ENCODE measurements at regions not wholly inside any gene's neighbourhood (a gene's known extent, or its start where the extent isn't known, plus 50 kb on each side); places are given as distances from the start of the nearest gene placed in this dataset.

DNA sequence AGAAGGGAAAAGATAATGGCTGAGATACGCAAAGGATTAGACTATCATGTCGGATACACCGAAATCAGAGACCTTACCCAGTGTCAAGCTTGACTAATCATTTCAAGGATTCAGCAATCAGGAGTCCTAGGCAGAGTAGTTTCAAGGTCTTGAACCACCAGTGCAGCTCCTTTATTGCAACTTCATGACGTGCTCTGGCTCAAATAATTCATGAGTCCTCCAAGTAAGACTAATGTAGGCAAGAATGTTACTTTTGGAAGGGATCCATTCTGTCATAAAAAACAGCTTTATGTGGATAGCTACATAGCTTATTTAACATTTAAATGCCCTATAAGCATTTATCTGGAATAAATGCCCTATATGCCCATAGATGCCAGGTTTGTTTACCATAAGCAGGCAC is 123.2 kb downstream of the LMO3 start:
- Mint-ChIP-seq H3K27ac (no peak overlapping the region), H3K4me3 (no peak overlapping the region), H3K9me3 (peaks cover 25% of the 10 kb centered on the region), H3K27me3 (ENCODE audit: low read depth) (no peaks in the 10 kb centered on the region), H3K4me1 (no peaks in the 10 kb centered on the region), H3K36me3 (peaks cover 17% of the 10 kb centered on the region)
- TF ChIP-seq CBFB (CRISPR knock-in tag; IDR thresholded peaks at IDR 0.05; ENCODE audit: low read depth) (no peak), ZNF138 (CRISPR knock-in tag; conservative IDR thresholded peaks at IDR 0.05) (no peak), TEAD1 (CRISPR knock-in tag; IDR thresholded peaks at IDR 0.05) (no peak), JAZF1 (CRISPR knock-in tag; IDR thresholded peaks at IDR 0.05) (no peak)
- TF ChIP-seq, protein P1, sequence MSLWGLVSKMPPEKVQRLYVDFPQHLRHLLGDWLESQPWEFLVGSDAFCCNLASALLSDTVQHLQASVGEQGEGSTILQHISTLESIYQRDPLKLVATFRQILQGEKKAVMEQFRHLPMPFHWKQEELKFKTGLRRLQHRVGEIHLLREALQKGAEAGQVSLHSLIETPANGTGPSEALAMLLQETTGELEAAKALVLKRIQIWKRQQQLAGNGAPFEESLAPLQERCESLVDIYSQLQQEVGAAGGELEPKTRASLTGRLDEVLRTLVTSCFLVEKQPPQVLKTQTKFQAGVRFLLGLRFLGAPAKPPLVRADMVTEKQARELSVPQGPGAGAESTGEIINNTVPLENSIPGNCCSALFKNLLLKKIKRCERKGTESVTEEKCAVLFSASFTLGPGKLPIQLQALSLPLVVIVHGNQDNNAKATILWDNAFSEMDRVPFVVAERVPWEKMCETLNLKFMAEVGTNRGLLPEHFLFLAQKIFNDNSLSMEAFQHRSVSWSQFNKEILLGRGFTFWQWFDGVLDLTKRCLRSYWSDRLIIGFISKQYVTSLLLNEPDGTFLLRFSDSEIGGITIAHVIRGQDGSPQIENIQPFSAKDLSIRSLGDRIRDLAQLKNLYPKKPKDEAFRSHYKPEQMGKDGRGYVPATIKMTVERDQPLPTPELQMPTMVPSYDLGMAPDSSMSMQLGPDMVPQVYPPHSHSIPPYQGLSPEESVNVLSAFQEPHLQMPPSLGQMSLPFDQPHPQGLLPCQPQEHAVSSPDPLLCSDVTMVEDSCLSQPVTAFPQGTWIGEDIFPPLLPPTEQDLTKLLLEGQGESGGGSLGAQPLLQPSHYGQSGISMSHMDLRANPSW (CRISPR knock-in tag; conservative IDR thresholded peaks at IDR 0.05; ENCODE audit: low read depth), result no peak
- TF ChIP-seq, protein P2, sequence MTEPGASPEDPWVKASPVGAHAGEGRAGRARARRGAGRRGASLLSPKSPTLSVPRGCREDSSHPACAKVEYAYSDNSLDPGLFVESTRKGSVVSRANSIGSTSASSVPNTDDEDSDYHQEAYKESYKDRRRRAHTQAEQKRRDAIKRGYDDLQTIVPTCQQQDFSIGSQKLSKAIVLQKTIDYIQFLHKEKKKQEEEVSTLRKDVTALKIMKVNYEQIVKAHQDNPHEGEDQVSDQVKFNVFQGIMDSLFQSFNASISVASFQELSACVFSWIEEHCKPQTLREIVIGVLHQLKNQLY (CRISPR knock-in tag; IDR thresholded peaks at IDR 0.05), result no peak
- TF ChIP-seq, protein P3, sequence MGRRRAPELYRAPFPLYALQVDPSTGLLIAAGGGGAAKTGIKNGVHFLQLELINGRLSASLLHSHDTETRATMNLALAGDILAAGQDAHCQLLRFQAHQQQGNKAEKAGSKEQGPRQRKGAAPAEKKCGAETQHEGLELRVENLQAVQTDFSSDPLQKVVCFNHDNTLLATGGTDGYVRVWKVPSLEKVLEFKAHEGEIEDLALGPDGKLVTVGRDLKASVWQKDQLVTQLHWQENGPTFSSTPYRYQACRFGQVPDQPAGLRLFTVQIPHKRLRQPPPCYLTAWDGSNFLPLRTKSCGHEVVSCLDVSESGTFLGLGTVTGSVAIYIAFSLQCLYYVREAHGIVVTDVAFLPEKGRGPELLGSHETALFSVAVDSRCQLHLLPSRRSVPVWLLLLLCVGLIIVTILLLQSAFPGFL (CRISPR knock-in tag; IDR thresholded peaks at IDR 0.05; ENCODE audit: borderline replicate concordance), result no peak
- ATAC-seq, result no peak
- POLR2A ChIA-PET, result no interaction called here
- no peak for DNase-seq (ENCODE audit: low spot score)
- CTCF ChIA-PET, result interaction anchor here (1.6 kb wide), 1 partner anchor 203 kb away, joined by 3 read pairs; no protein-coding TSS in a partner anchor

DNA sequence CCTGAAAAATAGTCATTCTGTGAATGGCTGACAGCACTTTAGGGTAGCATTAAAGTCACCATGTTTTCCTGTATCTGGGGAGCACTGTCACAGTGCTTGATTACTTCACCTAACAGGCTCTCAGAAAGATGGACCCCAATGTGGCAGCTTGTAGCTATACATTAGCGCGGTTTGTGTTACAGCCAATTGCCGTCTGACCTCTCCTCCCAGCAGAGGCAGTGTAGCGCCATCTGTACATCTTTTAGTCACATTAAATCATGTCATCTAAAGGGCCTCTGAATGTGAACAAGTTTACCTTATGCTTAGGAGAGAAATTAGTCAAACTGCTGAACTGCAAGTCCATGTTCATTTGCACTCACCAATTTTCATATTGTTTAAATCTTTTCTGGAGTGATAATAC is 113.7 kb downstream of the LMO3 start:
- H3K27ac Mint-ChIP-seq, result no peak overlapping the region
- H3K4me1 Mint-ChIP-seq, result no peaks in the 10 kb centered on the region
- no peaks in the 10 kb centered on the region; the same call in 1 of the 2 replicates for H3K9me3 Mint-ChIP-seq
- ChIA-PET POLR2A (no interaction called here), CTCF (interaction anchor here (0.7 to 2.2 kb wide), 6 partner anchors 11 to 193 kb away, joined by 3 to 7 read pairs (median 3); no protein-coding TSS in a partner anchor)
- H3K4me3 Mint-ChIP-seq, result no peak overlapping the region
- H3K27me3 Mint-ChIP-seq (ENCODE audit: low read depth), result no peaks in the 10 kb centered on the region
- peak; percentile 59 for ATAC-seq
- DNase-seq (ENCODE audit: low spot score), result peak; percentile 13
- TF ChIP-seq ETV6 (CRISPR knock-in tag; IDR thresholded peaks at IDR 0.05), result no peak
- no peak for TF ChIP-seq ZNF121 (CRISPR knock-in tag; IDR thresholded peaks at IDR 0.05)
- TF ChIP-seq TCF7 (CRISPR knock-in tag; IDR thresholded peaks at IDR 0.05; ENCODE audit: low read depth), result no peak
- TF ChIP-seq, protein P4, sequence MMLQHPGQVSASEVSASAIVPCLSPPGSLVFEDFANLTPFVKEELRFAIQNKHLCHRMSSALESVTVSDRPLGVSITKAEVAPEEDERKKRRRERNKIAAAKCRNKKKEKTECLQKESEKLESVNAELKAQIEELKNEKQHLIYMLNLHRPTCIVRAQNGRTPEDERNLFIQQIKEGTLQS (CRISPR knock-in tag; conservative IDR thresholded peaks at IDR 0.05), result no peak
- no peak for TF ChIP-seq E2F5 (CRISPR knock-in tag; IDR thresholded peaks at IDR 0.05)
- TF ChIP-seq GRHL2 (CRISPR knock-in tag; IDR thresholded peaks at IDR 0.05; ENCODE audit: insufficient replicate concordance, severe bottlenecking), result no peak
- no peak for TF ChIP-seq ZNF416 (CRISPR knock-in tag; IDR thresholded peaks at IDR 0.05)
- TF ChIP-seq, protein P5, sequence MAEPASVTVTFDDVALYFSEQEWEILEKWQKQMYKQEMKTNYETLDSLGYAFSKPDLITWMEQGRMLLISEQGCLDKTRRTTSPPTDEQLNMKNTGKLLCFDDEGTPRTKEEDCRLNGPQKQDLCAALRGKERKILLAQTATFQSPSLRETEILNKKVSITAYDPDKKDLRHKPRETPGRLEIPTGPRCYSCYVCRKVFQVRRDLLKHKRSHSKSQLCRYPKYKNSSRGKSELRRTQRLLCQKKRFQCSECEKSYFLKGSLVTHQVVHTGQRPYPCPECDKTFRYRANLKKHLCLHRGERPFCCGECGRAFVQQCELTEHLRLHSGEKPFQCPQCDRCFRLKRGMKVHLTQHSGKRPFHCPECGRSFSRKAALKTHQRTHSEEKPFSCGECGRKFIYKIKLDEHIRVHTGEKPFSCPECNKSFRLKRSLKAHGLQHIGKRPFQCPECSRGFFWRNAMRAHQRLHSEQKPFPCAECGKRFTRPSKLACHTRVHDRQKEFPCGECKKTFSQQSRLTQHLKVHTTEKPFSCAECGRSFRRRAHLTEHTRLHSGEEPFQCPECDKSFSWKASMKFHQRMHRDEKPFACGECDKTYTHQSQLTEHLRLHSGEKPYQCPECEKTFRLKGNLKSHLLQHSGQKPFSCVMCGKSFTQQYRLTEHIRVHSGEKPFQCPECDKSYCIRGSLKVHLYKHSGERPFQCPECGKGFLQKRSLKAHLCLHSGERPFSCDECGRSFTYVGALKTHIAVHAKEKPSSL (CRISPR knock-in tag; conservative IDR thresholded peaks at IDR 0.05), result no peak
- no peaks in the 10 kb centered on the region for H3K36me3 Mint-ChIP-seq
